ENCODE measurements at regions not wholly inside any gene's neighbourhood (a gene's known extent, or its start where the extent isn't known, plus 50 kb on each side); places are given as distances from the start of the nearest gene placed in this dataset.
"Not testable (repeated sequence)": the region's sequence is repeated elsewhere in the genome, so short reads cannot be mapped to it uniquely, and the experiment has no call there.

DNA sequence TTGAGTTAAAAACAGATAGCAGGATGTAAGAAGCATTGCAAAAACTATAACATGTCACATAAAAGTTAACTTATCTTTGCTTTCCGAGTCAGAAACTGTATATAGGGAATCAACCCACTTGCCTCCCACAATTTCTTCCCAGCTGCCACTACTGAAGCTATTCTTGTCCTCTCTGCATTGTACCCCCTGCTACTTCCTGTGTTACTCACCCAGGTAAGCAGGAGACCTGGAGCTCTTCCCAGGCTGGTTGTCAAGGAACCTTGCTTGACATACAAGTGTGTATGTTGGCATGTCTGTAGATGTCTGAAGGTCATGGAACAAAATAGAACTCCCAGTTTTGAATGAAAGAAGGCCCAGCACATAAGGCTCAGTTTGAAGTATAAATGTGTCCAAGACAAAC, 74.3 kb upstream of the LRRC4C start:
- intact Hi-C loops (cut with micrococcal nuclease): no loop called here
- ATAC-seq (ENCODE audit: low read depth) (no peak), DNase-seq (no peak)
- Mint-ChIP-seq H3K27ac (no peak overlapping the region), H3K4me1 (no peaks in the 10 kb centered on the region), H3K9me3 (no peaks in the 10 kb centered on the region), H3K36me3 (ENCODE audit: low read depth) (no peaks in the 10 kb centered on the region), H3K4me3 (no peak overlapping the region), H3K27me3 (no peaks in the 10 kb centered on the region)
- TF ChIP-seq CTCF (IDR thresholded peaks at IDR 0.05): no peak
- ChIA-PET CTCF (no interaction called here), POLR2A (no interaction called here)

- ATAC-seq (ENCODE audit: low read depth) (no peak), DNase-seq (no peak)
- H3K9me3 Mint-ChIP-seq: no peaks in the 10 kb centered on the region
- no peaks in the 10 kb centered on the region for H3K4me1 Mint-ChIP-seq
- H3K27ac Mint-ChIP-seq: no peak overlapping the region
- ChIA-PET CTCF (no interaction called here), POLR2A (no interaction called here)
- intact Hi-C loops (cut with micrococcal nuclease): no loop called here
- no peak overlapping the region for H3K4me3 Mint-ChIP-seq
- H3K27me3 Mint-ChIP-seq: no peaks in the 10 kb centered on the region
- TF ChIP-seq CTCF (IDR thresholded peaks at IDR 0.05): no peak
- no peaks in the 10 kb centered on the region for H3K36me3 Mint-ChIP-seq (ENCODE audit: low read depth)
Observed at GRCh38 chr11:41534391-41534790, 74.9 kb upstream of the LRRC4C start.

DNA sequence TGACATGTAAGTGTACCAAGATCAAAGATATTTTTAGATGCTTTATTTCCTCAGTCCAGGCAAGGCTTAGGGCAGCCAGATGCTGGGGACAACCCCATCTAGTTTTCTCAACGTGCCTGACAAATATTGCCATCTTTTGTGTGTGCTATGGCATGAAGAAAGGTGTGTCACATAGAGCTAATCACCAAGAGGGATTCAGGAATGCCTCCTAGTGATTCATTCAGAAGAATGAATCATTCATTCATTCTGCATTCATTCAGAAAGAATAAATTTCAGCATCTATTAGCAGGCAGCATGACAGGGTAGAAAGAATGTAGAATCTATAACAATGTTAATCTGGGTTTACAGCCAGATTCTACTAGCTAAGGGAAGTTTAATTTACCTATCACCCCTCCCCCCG, 75.4 kb upstream of the LRRC4C start:
- no peaks in the 10 kb centered on the region for H3K4me1 Mint-ChIP-seq
- no peak overlapping the region for H3K4me3 Mint-ChIP-seq
- intact Hi-C loops (cut with micrococcal nuclease): no loop called here
- H3K27ac Mint-ChIP-seq: no peak overlapping the region
- H3K27me3 Mint-ChIP-seq: no peaks in the 10 kb centered on the region
- ChIA-PET POLR2A (no interaction called here), CTCF (no interaction called here)
- no peaks in the 10 kb centered on the region for H3K9me3 Mint-ChIP-seq
- no peaks in the 10 kb centered on the region for H3K36me3 Mint-ChIP-seq (ENCODE audit: low read depth)
- no peak for ATAC-seq (ENCODE audit: low read depth)
- TF ChIP-seq CTCF (IDR thresholded peaks at IDR 0.05): no peak
- no peak for DNase-seq

- TF ChIP-seq CTCF (IDR thresholded peaks at IDR 0.05): no peak
- H3K27ac Mint-ChIP-seq: no peak overlapping the region
- intact Hi-C loops (cut with micrococcal nuclease): no loop called here
- no peaks in the 10 kb centered on the region for H3K9me3 Mint-ChIP-seq
- no peaks in the 10 kb centered on the region for H3K36me3 Mint-ChIP-seq (ENCODE audit: low read depth)
- no peaks in the 10 kb centered on the region for H3K27me3 Mint-ChIP-seq
- no peak for DNase-seq
- no peak overlapping the region for H3K4me3 Mint-ChIP-seq
- CTCF ChIA-PET: no interaction called here
- no peaks in the 10 kb centered on the region for H3K4me1 Mint-ChIP-seq
- POLR2A ChIA-PET: no interaction called here
- no peak for ATAC-seq (ENCODE audit: low read depth)
Observed at GRCh38 chr11:41536021-41536568, 76.6 kb upstream of the LRRC4C start.

DNA sequence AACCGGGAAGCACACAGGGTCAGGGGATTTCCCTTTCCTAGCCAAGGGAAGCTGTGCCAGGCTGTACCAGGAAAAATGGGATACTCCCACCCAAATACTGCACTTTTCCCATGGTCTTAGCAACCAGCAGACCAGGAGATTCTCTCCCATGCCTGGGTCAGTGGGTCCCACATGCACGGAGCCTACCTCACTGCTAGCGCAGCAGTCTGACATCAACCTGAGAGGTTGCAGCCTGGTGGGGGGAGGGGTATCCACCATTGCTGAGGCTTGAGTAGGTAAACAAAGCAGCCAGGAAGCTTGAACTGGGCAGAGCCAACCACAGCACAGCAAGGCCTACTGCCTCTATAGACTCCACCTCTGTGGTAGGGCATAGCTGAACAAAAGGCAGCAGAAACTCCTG, 85.5 kb upstream of the LRRC4C start:
- POLR2A ChIA-PET; intact Hi-C loops (cut with micrococcal nuclease); H3K27me3 Mint-ChIP-seq; ATAC-seq (ENCODE audit: low read depth); H3K27ac Mint-ChIP-seq; CTCF ChIA-PET; H3K36me3 Mint-ChIP-seq (ENCODE audit: low read depth); H3K4me3 Mint-ChIP-seq; DNase-seq; H3K4me1 Mint-ChIP-seq: not testable (repeated sequence)
- peaks cover 14% of the 10 kb centered on the region for H3K9me3 Mint-ChIP-seq

- H3K9me3 Mint-ChIP-seq: peaks cover 9% of the 10 kb centered on the region
- CTCF ChIA-PET: no interaction called here
- ATAC-seq (ENCODE audit: low read depth) (no peak), DNase-seq (no peak)
- H3K27me3 Mint-ChIP-seq: no peaks in the 10 kb centered on the region
- POLR2A ChIA-PET: no interaction called here
- H3K27ac Mint-ChIP-seq: no peak overlapping the region
- H3K4me3 Mint-ChIP-seq: no peak overlapping the region
- TF ChIP-seq CTCF (IDR thresholded peaks at IDR 0.05): no peak
- H3K4me1 Mint-ChIP-seq: no peaks in the 10 kb centered on the region
- no peaks in the 10 kb centered on the region for H3K36me3 Mint-ChIP-seq (ENCODE audit: low read depth)
- intact Hi-C loops (cut with micrococcal nuclease): no loop called here
Observed at GRCh38 chr11:41578421-41579051, 119.1 kb upstream of the LRRC4C start.

Measured in activated B cell treated with CpG ODN at 0.5 μM for 24 hours (primary cell).